Prostate gland (tissue), 2 donors: ENCODE measurements at regions not wholly inside any gene's neighbourhood (a gene's known extent, or its start where the extent isn't known, plus 50 kb on each side); places are given as distances from the start of the nearest gene placed in this dataset.
"Not testable (repeated sequence)": the region's sequence is repeated elsewhere in the genome, so short reads cannot be mapped to it uniquely, and the experiment has no call there.

ENCODE experiments used
- POLR2A ChIP-seq: fragments of 450-650 bp; IDR thresholded peaks from one replicate; pipeline ENCODE4 v1.6.1; 2016; ENCODE audit warnings: antibody characterized with exemption, mild to moderate bottlenecking
- POLR2AphosphoS5 ChIP-seq: sonication (generic); formaldehyde crosslinking; IDR thresholded peaks from one replicate; pipeline ENCODE4 v1.6.1; 2017; ENCODE audit warnings: antibody characterized with exemption
- TF ChIP-seq, protein P1 (sequence below), 4 experiments: fragments of 200-600 bp in 2 of 4; fragments of 450-650 bp in 2 of 4; sonication (generic) in 2 of 4; IDR thresholded peaks; 1 replicate in 3 of 4; 2 replicates in 1 of 4; pipeline ENCODE4 v1.5.1; 2016 to 2019; ENCODE audit warnings: antibody characterized with exemption in 4 of 4, mild to moderate bottlenecking in 2 of 4, moderate library complexity in 2 of 4

DNA sequence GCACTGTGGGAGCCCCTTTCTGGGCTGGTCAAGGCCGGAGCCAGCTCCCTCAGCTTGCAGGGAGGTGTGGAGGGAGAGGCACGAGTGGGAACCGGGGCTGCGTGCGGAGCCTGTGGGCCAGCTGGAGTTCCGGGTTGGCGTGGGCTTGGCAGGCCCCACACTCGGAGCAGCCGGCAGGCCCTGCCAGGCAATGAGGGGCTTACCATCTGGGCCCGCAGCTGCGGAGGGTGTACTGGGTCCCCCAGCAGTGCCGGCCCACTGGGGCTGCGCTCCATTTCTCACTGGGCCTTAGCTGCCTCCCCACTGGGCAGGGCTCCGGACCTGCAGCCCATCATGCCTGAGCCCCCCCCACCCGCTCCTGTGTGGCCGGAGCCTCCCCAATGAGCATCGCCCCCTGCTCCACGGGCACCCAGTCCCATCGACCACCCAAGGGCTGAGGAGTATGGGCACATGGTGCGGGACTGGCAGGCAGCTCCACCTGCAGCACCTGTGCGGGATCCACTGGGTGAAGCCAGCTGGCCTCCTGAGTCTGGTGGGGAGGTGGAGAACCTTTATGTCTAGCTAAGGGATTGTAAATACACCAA is 693.8 kb upstream of the GNPDA2 start:
- TF ChIP-seq, protein P1, sequence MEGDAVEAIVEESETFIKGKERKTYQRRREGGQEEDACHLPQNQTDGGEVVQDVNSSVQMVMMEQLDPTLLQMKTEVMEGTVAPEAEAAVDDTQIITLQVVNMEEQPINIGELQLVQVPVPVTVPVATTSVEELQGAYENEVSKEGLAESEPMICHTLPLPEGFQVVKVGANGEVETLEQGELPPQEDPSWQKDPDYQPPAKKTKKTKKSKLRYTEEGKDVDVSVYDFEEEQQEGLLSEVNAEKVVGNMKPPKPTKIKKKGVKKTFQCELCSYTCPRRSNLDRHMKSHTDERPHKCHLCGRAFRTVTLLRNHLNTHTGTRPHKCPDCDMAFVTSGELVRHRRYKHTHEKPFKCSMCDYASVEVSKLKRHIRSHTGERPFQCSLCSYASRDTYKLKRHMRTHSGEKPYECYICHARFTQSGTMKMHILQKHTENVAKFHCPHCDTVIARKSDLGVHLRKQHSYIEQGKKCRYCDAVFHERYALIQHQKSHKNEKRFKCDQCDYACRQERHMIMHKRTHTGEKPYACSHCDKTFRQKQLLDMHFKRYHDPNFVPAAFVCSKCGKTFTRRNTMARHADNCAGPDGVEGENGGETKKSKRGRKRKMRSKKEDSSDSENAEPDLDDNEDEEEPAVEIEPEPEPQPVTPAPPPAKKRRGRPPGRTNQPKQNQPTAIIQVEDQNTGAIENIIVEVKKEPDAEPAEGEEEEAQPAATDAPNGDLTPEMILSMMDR (IDR thresholded peaks at IDR 0.05) = not testable (repeated sequence)
- not testable (repeated sequence) for TF ChIP-seq POLR2A, POLR2AphosphoS5
